NAMALWA (cell line): ENCODE measurements at regions not wholly inside any gene's neighbourhood (a gene's known extent, or its start where the extent isn't known, plus 50 kb on each side); places are given as distances from the start of the nearest gene placed in this dataset.
A peak's percentile ranks its signal among the peaks of the same experiment; 100 is the strongest.

ENCODE experiments used
- DNase-seq: peaks from one replicate; pipeline ENCODE4 v3.0.0-alpha.2; 2015; ENCODE audit warnings: low spot score

GRCh38 chr1:191585095-191585494 is 573.2 kb upstream of the RGS18 start:
- no peak for DNase-seq

- DNase-seq: no peak
Measured at GRCh38 chr1:191588905-191589304, 569.4 kb upstream of the RGS18 start.

GRCh38 chr1:191589536-191589935 is 568.7 kb upstream of the RGS18 start:
- DNase-seq: no peak

- no peak for DNase-seq
Measured at GRCh38 chr1:191590578-191590977, 567.7 kb upstream of the RGS18 start.

- DNase-seq: no peak
Measured at GRCh38 chr1:191592039-191592438, 566.2 kb upstream of the RGS18 start.

GRCh38 chr1:191592907-191593306 is 565.4 kb upstream of the RGS18 start:
- DNase-seq: no peak

- DNase-seq: no peak
Measured at GRCh38 chr1:191595170-191595569, 563.1 kb upstream of the RGS18 start.

GRCh38 chr1:191608367-191608766 is 549.9 kb upstream of the RGS18 start:
- peak; percentile 5 for DNase-seq

GRCh38 chr1:191609305-191609704 is 549.0 kb upstream of the RGS18 start:
- DNase-seq: no peak

- no peak for DNase-seq
Measured at GRCh38 chr1:191615101-191615821, 543.0 kb upstream of the RGS18 start.

GRCh38 chr1:191618181-191618580 is 540.1 kb upstream of the RGS18 start:
- DNase-seq: no peak

- no peak for DNase-seq
Measured at GRCh38 chr1:191620883-191621282, 537.4 kb upstream of the RGS18 start.

- DNase-seq: no peak
Measured at GRCh38 chr1:191624044-191624443, 534.2 kb upstream of the RGS18 start.

- DNase-seq: no peak
Measured at GRCh38 chr1:191629836-191630235, 528.4 kb upstream of the RGS18 start.

- no peak for DNase-seq
Measured at GRCh38 chr1:191634801-191635508, 523.3 kb upstream of the RGS18 start.

- DNase-seq: no peak
Measured at GRCh38 chr1:191636345-191636744, 521.9 kb upstream of the RGS18 start.

- DNase-seq: no peak
Measured at GRCh38 chr1:191641420-191642260, 516.6 kb upstream of the RGS18 start.

- DNase-seq: no peak
Measured at GRCh38 chr1:191643060-191643459, 515.2 kb upstream of the RGS18 start.

GRCh38 chr1:191648939-191649338 is 509.3 kb upstream of the RGS18 start:
- DNase-seq: no peak

- DNase-seq: no peak
Measured at GRCh38 chr1:191662051-191662450, 496.2 kb upstream of the RGS18 start.

- DNase-seq: no peak
Measured at GRCh38 chr1:191662746-191663145, 495.5 kb upstream of the RGS18 start.

- DNase-seq: no peak
Measured at GRCh38 chr1:191668525-191668924, 489.7 kb upstream of the RGS18 start.

GRCh38 chr1:191669629-191670028 is 488.6 kb upstream of the RGS18 start:
- DNase-seq: no peak
